ENCODE measurements at regions not wholly inside any gene's neighbourhood (a gene's known extent, or its start where the extent isn't known, plus 50 kb on each side); places are given as distances from the start of the nearest gene placed in this dataset.

DNA sequence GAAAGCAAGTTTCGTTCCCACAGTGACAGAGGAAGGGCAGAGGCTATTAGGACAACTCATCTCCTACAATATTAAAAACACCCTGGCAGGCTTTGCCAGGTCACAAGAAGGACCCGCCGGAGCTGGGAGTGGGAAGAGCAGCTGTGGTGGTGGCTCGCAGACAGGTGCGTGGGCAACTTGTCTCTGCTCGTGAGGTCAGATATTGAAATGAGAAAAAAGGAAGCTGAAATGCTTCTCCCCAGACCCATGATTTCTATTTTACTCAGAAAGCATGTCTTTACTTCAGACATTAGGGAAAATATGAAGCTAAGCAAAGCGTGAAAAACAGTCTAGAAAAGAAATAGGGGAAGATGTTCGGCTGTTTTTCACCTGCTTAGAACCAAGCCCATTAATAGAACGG, 166.3 kb upstream of the EEF1E1 start:
- TF ChIP-seq, protein P1, sequence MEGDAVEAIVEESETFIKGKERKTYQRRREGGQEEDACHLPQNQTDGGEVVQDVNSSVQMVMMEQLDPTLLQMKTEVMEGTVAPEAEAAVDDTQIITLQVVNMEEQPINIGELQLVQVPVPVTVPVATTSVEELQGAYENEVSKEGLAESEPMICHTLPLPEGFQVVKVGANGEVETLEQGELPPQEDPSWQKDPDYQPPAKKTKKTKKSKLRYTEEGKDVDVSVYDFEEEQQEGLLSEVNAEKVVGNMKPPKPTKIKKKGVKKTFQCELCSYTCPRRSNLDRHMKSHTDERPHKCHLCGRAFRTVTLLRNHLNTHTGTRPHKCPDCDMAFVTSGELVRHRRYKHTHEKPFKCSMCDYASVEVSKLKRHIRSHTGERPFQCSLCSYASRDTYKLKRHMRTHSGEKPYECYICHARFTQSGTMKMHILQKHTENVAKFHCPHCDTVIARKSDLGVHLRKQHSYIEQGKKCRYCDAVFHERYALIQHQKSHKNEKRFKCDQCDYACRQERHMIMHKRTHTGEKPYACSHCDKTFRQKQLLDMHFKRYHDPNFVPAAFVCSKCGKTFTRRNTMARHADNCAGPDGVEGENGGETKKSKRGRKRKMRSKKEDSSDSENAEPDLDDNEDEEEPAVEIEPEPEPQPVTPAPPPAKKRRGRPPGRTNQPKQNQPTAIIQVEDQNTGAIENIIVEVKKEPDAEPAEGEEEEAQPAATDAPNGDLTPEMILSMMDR (conservative IDR thresholded peaks at IDR 0.05; ENCODE audit: low read depth, low read length): no peak
- no peak overlapping the region for H3K4me3 ChIP-seq (ENCODE audit: low read depth, low read length)
- no peak for DNase-seq (ENCODE audit: low read depth)

DNA sequence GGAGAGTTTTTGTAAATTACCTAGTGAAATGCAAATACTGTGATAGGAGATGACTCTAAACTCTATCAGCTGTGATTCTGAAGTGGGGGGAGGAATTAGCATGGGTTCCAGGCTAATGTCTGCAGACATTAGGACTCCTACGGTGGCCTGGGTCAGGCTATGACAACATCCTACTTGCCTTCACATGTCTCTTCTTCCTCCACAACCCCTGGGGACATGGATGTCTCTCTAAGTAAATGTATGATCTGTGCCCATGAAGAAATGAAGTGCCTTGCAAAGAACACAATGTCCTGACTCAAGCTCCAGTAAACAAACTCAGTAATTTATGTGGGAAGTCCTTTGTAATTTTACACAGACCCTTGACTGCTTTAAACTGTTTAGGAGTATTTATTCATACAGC, 165.8 kb upstream of the EEF1E1 start:
- H3K4me3 ChIP-seq (ENCODE audit: low read depth, low read length): no peak overlapping the region
- TF ChIP-seq, protein P1 (conservative IDR thresholded peaks at IDR 0.05; ENCODE audit: low read depth, low read length): no peak
- DNase-seq (ENCODE audit: low read depth): no peak

DNA sequence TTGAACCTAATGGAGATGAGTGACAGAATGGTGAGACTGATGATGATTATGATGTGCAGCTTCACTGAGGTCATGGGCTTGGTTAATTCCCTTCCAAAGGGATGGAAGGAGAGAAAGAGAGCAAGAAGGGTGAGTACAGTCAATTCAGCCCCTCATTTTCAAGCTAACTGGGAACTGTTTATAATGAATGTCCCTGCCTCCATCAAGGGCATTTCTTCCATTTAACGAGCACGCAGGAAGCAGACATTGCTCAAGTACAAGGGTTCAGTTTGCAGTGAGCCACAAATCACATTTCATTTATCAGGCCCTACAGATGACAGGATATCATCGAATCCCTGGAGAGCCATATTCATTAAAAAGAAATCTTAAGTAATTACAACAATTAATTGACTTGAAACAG, 158.3 kb upstream of the EEF1E1 start:
- TF ChIP-seq, protein P1 (conservative IDR thresholded peaks at IDR 0.05; ENCODE audit: low read depth, low read length): no peak
- H3K4me3 ChIP-seq (ENCODE audit: low read depth, low read length): no peak overlapping the region
- DNase-seq (ENCODE audit: low read depth): no peak

DNA sequence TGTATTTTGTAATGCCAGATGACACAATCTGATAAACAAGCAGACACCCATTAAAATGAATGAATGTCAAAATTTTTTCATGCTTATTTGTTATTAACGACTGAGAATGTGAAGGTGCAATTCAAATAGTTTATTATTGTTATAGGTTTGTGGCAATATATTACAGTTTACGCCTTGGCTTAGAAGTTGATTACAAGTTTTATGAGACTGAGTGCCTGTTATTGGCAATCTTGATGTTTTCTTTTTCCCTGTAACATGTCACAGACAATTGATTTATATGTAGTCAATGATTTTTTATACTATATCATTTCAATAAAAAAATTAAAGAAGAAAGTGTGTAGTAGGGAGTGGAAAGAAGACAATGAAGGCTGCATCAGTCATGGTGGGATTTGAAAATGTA, 144.1 kb upstream of the EEF1E1 start:
- TF ChIP-seq, protein P1 (conservative IDR thresholded peaks at IDR 0.05; ENCODE audit: low read depth, low read length): no peak
- DNase-seq (ENCODE audit: low read depth): no peak

DNA sequence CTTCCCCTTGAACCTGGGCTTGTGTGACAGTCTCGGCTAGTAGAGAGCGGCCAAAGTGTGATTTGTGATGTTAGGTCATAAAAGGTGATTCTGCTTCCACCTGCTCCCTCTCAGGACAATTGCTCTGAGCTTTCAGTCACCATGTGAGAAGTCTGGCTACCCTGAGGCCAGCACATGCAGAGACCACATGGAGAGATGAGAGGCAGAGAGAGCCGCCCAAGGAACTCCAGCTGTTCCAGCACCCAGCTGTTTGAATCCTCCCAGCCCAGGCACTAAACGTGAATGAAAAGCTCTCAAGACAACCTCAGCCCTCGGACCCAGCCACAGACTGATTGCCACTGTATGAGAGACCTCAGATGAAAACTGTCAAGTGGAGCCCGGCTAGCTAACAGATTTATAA, 143.4 kb upstream of the EEF1E1 start:
- TF ChIP-seq, protein P1 (conservative IDR thresholded peaks at IDR 0.05; ENCODE audit: low read depth, low read length): no peak
- no peak for DNase-seq (ENCODE audit: low read depth)
- H3K4me3 ChIP-seq (ENCODE audit: low read depth, low read length): no peak overlapping the region

More for the DNA sequence above, 144.1 kb upstream of the EEF1E1 start:
- no peak overlapping the region for H3K4me3 ChIP-seq (ENCODE audit: low read depth, low read length)

DNA sequence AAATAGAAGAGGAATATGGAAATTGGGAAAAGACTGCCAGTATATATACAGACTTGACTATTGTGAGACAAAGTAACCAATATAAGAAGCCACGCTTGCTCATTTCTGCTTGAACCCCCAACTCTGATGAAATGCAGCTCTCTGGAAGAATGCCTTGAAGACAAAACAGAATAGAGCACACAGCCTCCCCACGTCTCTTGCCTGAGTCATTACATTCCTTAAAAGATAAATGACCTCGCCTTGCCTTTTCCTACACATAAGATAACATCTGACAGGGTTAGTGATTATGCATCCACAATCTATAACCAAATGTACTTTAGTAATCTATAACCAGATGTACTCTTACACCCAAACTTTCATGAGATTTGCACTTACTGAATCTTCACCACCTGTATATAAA, 141.1 kb upstream of the EEF1E1 start:
- no peak overlapping the region for H3K4me3 ChIP-seq (ENCODE audit: low read depth, low read length)
- TF ChIP-seq, protein P1 (conservative IDR thresholded peaks at IDR 0.05; ENCODE audit: low read depth, low read length): no peak
- peak; percentile 48 for DNase-seq (ENCODE audit: low read depth)

DNA sequence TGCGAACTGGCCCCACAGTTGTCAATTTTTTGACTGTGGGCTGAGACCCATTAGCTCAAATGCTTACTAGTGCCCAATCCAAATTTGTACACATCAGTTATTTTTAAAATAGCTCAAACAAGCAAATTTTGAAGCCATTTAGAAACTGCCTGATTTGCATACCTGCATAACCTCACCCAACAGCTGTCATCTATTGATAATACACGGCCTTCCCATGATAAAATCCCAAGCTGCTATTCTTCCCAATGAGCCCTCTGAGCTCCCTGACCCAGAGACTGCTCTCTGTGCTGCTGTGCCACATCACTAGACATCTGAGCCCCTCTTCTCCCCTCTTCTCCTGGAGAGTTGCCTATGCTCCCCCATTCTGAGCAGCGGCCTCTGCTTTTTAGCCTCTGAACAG, 140.5 kb upstream of the EEF1E1 start:
- H3K4me3 ChIP-seq (ENCODE audit: low read depth, low read length): no peak overlapping the region
- TF ChIP-seq, protein P1 (conservative IDR thresholded peaks at IDR 0.05; ENCODE audit: low read depth, low read length): no peak
- DNase-seq (ENCODE audit: low read depth): no peak
